K562 (cell line): ENCODE measurements at regions not wholly inside any gene's neighbourhood (a gene's known extent, or its start where the extent isn't known, plus 50 kb on each side); places are given as distances from the start of the nearest gene placed in this dataset.

ENCODE experiments used
- ATAC-seq: fragments of 200-7000 bp; cut with Tn5 transposase; 3 replicates; pipeline ENCODE4 v1.9.1; 2020; ENCODE audit warnings: moderate library complexity
- BruUV-seq: library from RNA; stranded (reverse); fragments of 400-500 nt; replicated peaks from 2 replicates; lab custom pipeline; 2021; lab: Mats Ljungman, UMichigan
- CTCF ChIA-PET: fragments of 300-600 bp; formaldehyde crosslinking; extraction: SDS; loops from one replicate; lab custom pipeline; 2021; ENCODE audit warnings: low intra/inter-chr PET ratio; lab: Yijun Ruan, JAX
- POLR2A ChIA-PET: fragments of 300-600, 350-650 bp; sonication (Branson Sonifier 250); formaldehyde crosslinking; extraction: SDS; loops from one replicate; lab custom pipeline; 2021; ENCODE audit warnings: antibody characterized with exemption, inconsistent platforms; lab: Yijun Ruan, JAX
- DNase-seq, 4 experiments: peaks; one replicate each; pipeline versions ENCODE4 v3.0.0 to v3.0.0-alpha.2; 2011 to 2018; ENCODE audit warnings: low spot score in 3 of 4, mixed read lengths in 3 of 4; ENCODE audit errors: extremely low read depth in 1 of 4
- FAIRE-seq: peaks from 2 replicates; lab custom pipeline; 2011; peaks lifted over from hg19 to GRCh38; lab: Jason Lieb, UNC
- H2AFZ ChIP-seq: 2 replicates; pipeline ENCODE4 v1.6.0; 2011; ENCODE audit warnings: low read depth, low read length, control low read depth, inconsistent platforms
- H3K27ac ChIP-seq: fragments of 200-600 bp; 3 replicates; pipeline ENCODE4 v1.8.0; 2011; ENCODE audit warnings: low read depth, mild to moderate bottlenecking, control low read depth, inconsistent platforms, low read length, moderate library complexity, mixed read lengths; ENCODE audit errors: extremely low read depth
- H3K27me3 ChIP-seq, 2 experiments: fragments of 300-600 bp in 1 of 2; 2 replicates in 1 of 2; 3 replicates in 1 of 2; pipeline versions ENCODE4 v1.6.0 to v1.8.0; 2011; ENCODE audit warnings: inconsistent platforms in 2 of 2, low read length in 2 of 2, mild to moderate bottlenecking in 1 of 2, mixed read lengths in 1 of 2, moderate library complexity in 1 of 2; ENCODE audit not compliant: control insufficient read depth in 2 of 2, insufficient read depth in 2 of 2
- H3K36me3 ChIP-seq: fragments of 300-600 bp; 3 replicates; pipeline ENCODE4 v1.8.0; 2011; ENCODE audit warnings: mild to moderate bottlenecking, low read length, inconsistent platforms; ENCODE audit not compliant: control insufficient read depth, insufficient read depth
- H3K4me1 ChIP-seq, 2 experiments: fragments of 200-600 bp in 1 of 2; replicated peaks in 1 of 2; 2 replicates in 1 of 2; 3 replicates in 1 of 2; pipeline versions ENCODE4 v1.5.1 to v1.8.0; 2011; ENCODE audit warnings: inconsistent platforms in 2 of 2, low read length in 2 of 2, mild to moderate bottlenecking in 1 of 2, mixed read lengths in 1 of 2, moderate library complexity in 1 of 2; ENCODE audit not compliant: control insufficient read depth in 2 of 2, insufficient read depth in 2 of 2
- H3K4me2 ChIP-seq: 2 replicates; pipeline ENCODE4 v1.6.1; 2011; ENCODE audit warnings: low read length, control low read depth, inconsistent platforms, mixed read lengths; ENCODE audit not compliant: insufficient read depth
- H3K4me3 ChIP-seq: fragments of 200-600 bp; sonication (generic), shearing (Covaris generic); 2 replicates; pipeline ENCODE4 v1.5.1; 2016; ENCODE audit warnings: control low read depth, inconsistent platforms
- H3K79me2 ChIP-seq: fragments of 200-600 bp; 3 replicates; pipeline ENCODE4 v1.8.0; 2011; ENCODE audit warnings: low read length, inconsistent platforms; ENCODE audit not compliant: control insufficient read depth, insufficient read depth
- H3K9ac ChIP-seq, 2 experiments: 2 replicates each; pipeline versions ENCODE4 v1.6.0 to v1.6.1; 2011; ENCODE audit warnings: low read depth in 2 of 2, low read length in 2 of 2, control low read depth in 1 of 2, inconsistent platforms in 1 of 2, mild to moderate bottlenecking in 1 of 2, mixed read lengths in 1 of 2; ENCODE audit not compliant: insufficient read depth in 1 of 2
- H3K9me1 ChIP-seq: one replicate; pipeline ENCODE4 v1.6.0; 2011; ENCODE audit warnings: inconsistent platforms, mild to moderate bottlenecking, low read length, moderate library complexity; ENCODE audit not compliant: control insufficient read depth, insufficient read depth
- H3K9me3 ChIP-seq: replicated peaks from 2 replicates; pipeline ENCODE4 v1.5.1; 2011; ENCODE audit warnings: low read depth, low read length, inconsistent platforms; ENCODE audit not compliant: control insufficient read depth, insufficient read depth
- H4K20me1 ChIP-seq: replicated peaks from 2 replicates; pipeline ENCODE4 v1.6.1; 2011; ENCODE audit warnings: low read length, inconsistent platforms, mixed read lengths; ENCODE audit not compliant: control insufficient read depth, insufficient read depth
- ASH1L ChIP-seq: fragments of 450-650 bp; IDR thresholded peaks from 2 replicates; pipeline ENCODE4 v1.6.1; 2018; ENCODE audit warnings: borderline replicate concordance, mild to moderate bottlenecking, low read depth; ENCODE audit not compliant: partially characterized antibody
- MAFG ChIP-seq: fragments of 450-650 bp; conservative IDR thresholded peaks from 2 replicates; pipeline ENCODE4 v1.6.1; 2016; ENCODE audit warnings: missing genetic modification characterization, missing compliant biosample characterization
- NCOA2 ChIP-seq, 2 experiments: fragments of 450-650 bp; IDR thresholded peaks; 2 replicates each; pipeline ENCODE4 v1.6.1; 2018; ENCODE audit warnings: mild to moderate bottlenecking in 2 of 2, moderate library complexity in 1 of 2; ENCODE audit not compliant: partially characterized antibody in 2 of 2
- NR4A1 ChIP-seq, 2 experiments: fragments of 250-450 bp in 1 of 2; fragments of 450-650 bp in 1 of 2; sonication (Bioruptor Pico) in 1 of 2; IDR thresholded peaks; 2 replicates each; pipeline versions ENCODE4 v1.4.0 to v1.6.1; 2016 to 2020; ENCODE audit warnings: mild to moderate bottlenecking in 2 of 2, missing compliant biosample characterization in 1 of 2, missing genetic modification characterization in 1 of 2, moderate library complexity in 1 of 2
- PRDM10 ChIP-seq: fragments of 450-650 bp; IDR thresholded peaks from 2 replicates; pipeline ENCODE4 v1.6.1; 2018; ENCODE audit not compliant: partially characterized antibody
- RBM34 ChIP-seq: fragments of 200-400 bp; formaldehyde crosslinking; IDR thresholded peaks from 2 replicates; pipeline ENCODE4 v1.6.1; 2018; ENCODE audit warnings: low read length, borderline replicate concordance; ENCODE audit not compliant: insufficient read depth
- SMAD2 ChIP-seq: fragments of 150-350 bp; IDR thresholded peaks from 2 replicates; pipeline ENCODE4 v1.6.1; 2014; ENCODE audit warnings: low read depth, mild to moderate bottlenecking, low read length
- SP2 ChIP-seq: IDR thresholded peaks from 2 replicates; pipeline ENCODE4 v1.6.1; 2011; ENCODE audit warnings: mild to moderate bottlenecking, low read depth, low read length, moderate library complexity; ENCODE audit not compliant: poor library complexity, severe bottlenecking; ENCODE audit errors: extremely low read depth
- TCF15 ChIP-seq: fragments of 250-450 bp; sonication (Bioruptor Pico); IDR thresholded peaks from 2 replicates; pipeline ENCODE4 v1.8.0; 2022; ENCODE audit warnings: moderate library complexity, mild to moderate bottlenecking, inconsistent platforms
- ZFPM2 ChIP-seq: fragments of 250-450 bp; sonication (Bioruptor Pico); IDR thresholded peaks from 2 replicates; pipeline ENCODE4 v1.5.1; 2022; ENCODE audit warnings: mild to moderate bottlenecking
- ZNF24 ChIP-seq: fragments of 450-650 bp; IDR thresholded peaks from 2 replicates; pipeline ENCODE4 v1.6.1; 2016
- ZNF431 ChIP-seq: sonication (generic); formaldehyde crosslinking; IDR thresholded peaks from 2 replicates; pipeline ENCODE4 v1.8.0; 2022; ENCODE audit warnings: mild to moderate bottlenecking, missing genetic modification reagents
- ZSCAN29 ChIP-seq: fragments of 450-650 bp; IDR thresholded peaks from 2 replicates; pipeline ENCODE4 v1.6.1; 2017
- WGBS: fragments of 100-300 bp; shearing (Covaris generic); methylation state at CpG from one replicate; pipeline ENCODE4 v1.1.6; 2016; ENCODE audit warnings: low coverage, mixed read lengths; ENCODE audit not compliant: insufficient coverage; ENCODE audit errors: missing lambda C conversion rate; 5-methylcytosine and 5-hydroxymethylcytosine counted together
- in situ Hi-C: fragments of 300-500 bp; cut with MboI; formaldehyde crosslinking; loops from 4 replicates; pipeline ENCODE4 v1.15.0; 2018; ENCODE audit warnings: inconsistent platforms, mixed read lengths
- intact Hi-C: fragments of 100-400 bp; cut with micrococcal nuclease; formaldehyde crosslinking; loops from 2 replicates; pipeline ENCODE4 v1.14.2; 2022

GRCh38 chr6:105692613-105693215 lies 289.8 kb upstream of the PREP start (continued):
- TF ChIP-seq PRDM10: no peak
- no peak for TF ChIP-seq SMAD2

- Histone ChIP-seq H3K27ac (no peak overlapping the region), H3K27me3 (no peaks in the 10 kb centered on the region), H3K9me3 (no peaks in the 10 kb centered on the region), H3K9ac (no peak overlapping the region), H3K4me1 (no peaks in the 10 kb centered on the region), H3K79me2 (no peaks in the 10 kb centered on the region), H2AFZ (no peak overlapping the region), H3K9me1 (no peaks in the 10 kb centered on the region), H3K4me2 (no peak overlapping the region), H3K36me3 (no peaks in the 10 kb centered on the region), H3K4me3 (no peak overlapping the region), H4K20me1 (no peaks in the 10 kb centered on the region)
- ChIA-PET CTCF (no interaction called here), POLR2A (no interaction called here)
- DNase-seq: no peak
- FAIRE-seq: no peak
- ATAC-seq: no peak
- TF ChIP-seq TCF15 (CRISPR knock-in tag) (no peak), ZFPM2 (CRISPR knock-in tag) (no peak), NCOA2 (IDR thresholded peaks at IDR 0.05; ENCODE audit: partially characterized antibody in 2 of 2) (no peak), ZNF24 (no peak), RBM34 (no peak), ZSCAN29 (no peak), ASH1L (no peak), MAFG (no peak), ZNF431 (CRISPR knock-in tag) (no peak), NR4A1 (CRISPR knock-in tag; IDR thresholded peaks at IDR 0.05) (no peak), NR4A1 (tag; IDR thresholded peaks at IDR 0.05) (no peak), SP2 (no peak)
- 0% methylated on average over 2 of the region's 2 CpGs for WGBS
- intact Hi-C loops (no loop called here), in situ Hi-C loops (no loop called here)
- no TSS peak for BruUV-seq
Measured at GRCh38 chr6:105691971-105692370, 289.1 kb upstream of the PREP start.
